AML-193 (cell line): ENCODE measurements at regions not wholly inside any gene's neighbourhood (a gene's known extent, or its start where the extent isn't known, plus 50 kb on each side); places are given as distances from the start of the nearest gene placed in this dataset.

Experiments used
- DNase-seq, 2 experiments: peaks; one replicate each; lab custom pipeline; 2025; lab: John Stamatoyannopoulos, UW

DNA sequence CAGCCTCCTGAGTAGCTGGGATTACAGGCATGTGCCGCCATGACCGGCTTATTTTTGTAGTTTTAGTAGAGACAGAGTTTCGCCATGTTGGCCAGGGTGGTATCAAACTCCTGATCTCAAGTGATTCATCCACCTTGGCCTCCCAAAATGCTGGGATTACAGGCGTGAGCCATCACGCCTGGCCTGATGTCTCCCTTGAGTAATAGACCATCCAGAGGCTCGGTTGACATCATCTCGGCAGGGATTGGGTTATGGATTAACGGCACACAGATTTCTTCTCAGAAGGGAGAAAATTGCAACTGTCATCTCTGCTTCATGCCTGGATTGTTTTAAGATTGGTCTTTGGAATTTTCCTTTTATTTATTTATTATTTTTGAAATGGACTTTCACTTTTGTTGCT lies 239.2 kb upstream of the LARGE1 start:
- DNase-seq: no peak

DNA sequence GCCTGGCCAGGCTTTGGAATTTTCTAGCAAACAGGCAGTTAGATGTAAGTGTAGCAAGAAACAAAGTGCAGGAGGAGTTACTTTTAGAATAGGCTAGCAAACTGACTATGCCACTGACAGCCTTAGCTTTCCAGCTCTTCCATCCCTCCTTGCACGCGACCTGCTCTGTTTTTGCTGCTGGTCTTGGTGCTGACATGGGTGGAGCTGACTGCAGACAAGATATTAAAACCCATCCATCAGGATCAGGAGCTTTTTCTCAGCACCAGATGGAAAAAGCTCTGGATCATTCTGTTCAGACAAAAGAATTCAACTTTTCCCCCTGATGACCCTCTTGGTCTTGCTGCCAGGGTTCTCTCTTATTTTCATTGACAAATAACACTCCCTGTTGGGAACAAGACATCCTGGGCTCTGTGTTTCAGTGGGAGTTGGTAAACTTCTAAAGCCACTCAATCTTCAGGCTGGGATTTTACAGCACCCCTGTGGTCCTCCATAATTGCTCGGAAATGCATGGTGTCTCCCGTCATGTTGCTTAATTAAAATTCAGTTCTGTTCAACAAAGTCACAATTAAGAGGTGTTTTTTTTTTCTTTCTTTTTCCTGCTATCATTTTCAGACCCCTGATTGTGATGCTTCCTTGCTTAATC lies 240.0 kb upstream of the LARGE1 start:
- no peak for DNase-seq

DNA sequence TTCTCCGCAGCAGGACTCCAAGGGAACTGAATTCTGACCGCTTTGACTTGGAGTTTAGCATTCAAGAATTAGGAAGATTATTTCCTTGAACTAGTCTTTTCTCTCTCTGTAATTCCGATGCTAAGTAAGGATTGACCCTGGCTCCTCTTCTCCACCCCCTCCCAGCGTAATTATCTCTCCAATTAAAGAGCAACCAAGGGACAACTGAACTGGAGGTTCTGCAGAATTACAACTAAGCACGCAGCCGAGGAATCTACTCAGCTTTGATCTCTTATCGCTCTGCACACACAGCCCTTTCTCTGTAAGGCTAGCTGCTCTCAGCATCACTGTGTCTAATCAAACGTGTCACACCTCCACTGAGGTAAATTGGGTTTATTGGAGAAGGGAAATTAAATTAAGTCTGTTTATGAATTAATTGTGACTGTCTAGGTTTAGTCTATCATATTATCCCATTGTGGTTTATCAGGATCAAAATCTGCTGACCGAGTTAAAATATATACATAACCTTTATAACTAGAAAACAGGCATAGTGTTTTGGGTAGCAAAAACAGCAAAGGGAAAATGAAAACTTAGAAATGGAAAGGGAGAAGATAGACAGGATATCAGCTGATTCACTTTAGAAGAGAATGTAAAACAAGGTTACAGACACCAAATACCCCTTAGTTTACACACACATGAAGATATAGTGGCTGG lies 241.3 kb upstream of the LARGE1 start:
- no peak for DNase-seq

DNA sequence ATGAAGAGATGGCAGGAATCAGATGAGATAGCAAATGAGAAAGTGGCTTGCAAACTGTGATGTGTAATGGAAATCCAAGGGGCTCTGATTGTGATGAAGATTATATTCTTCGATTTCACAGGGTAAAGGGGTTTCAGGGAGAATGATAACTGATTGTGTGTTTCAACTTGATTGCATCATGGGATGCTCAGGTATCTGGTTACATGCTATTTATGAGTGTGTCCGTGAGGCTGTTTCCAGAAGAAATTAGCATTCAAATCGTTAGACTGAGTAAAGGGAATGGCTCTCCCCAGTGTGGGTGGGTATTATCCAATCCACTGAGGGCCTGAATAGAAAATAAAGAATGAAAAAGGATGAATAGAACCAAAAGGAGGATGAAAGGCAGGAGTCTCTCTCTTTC lies 278.7 kb upstream of the LARGE1 start:
- DNase-seq: no peak

DNA sequence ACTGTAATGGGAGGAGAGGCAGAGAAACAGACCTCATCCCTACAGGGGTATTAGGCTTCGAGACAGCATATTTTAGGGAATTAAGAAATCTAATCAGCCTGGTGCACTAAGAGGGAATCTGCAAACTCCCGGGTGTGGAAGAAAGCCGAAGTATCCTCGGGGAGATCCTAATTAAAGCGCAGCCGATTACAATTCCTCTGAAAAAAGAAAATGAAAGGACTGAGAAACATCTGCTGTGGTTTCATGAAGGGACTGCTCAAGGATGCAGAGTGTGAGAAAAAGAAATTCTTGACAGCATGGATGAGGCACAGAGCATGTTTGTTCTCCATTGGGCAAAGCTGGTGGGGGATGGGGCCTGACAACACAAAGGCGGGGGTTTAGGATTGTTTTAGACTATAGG lies 290.0 kb upstream of the LARGE1 start:
- DNase-seq: no peak

DNA sequence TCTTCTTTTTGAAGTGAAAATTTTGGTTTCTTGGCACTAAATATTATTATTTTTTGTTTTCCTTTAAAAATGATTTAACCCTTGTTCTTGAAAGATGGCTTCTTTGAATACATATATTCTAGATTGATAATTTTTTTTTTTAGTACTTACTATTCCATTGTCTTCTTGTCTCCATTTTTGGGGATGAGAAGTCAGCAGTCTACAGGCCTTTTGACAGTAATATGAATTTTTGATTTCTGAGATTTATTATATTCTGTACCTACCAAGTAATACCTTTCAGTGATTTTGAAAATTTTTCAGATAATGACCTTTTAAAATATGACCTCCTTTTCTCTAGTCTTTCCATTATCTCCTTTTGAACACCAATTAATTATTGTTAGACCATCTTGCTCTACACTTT lies 294.1 kb upstream of the LARGE1 start:
- DNase-seq: no peak

DNA sequence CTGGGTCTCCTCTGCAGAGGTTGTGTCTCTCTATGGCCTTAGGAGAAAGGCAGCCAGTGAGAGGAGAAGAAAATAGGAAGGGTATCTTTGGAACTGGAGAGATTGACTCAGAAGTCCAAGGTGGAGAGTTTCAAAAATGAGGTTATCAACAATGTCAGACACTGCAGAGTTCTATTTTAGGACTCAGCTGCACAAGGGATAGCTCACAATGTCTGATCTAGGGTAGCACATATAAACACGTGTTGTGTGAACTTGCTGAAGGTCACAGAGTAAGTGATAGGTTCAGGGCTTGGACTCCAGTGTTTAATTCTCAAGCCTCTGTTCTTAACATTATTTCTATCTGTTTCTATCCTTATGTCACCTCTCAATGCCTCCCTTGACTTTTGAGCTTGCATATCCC lies 305.0 kb upstream of the LARGE1 start:
- DNase-seq: no peak

DNA sequence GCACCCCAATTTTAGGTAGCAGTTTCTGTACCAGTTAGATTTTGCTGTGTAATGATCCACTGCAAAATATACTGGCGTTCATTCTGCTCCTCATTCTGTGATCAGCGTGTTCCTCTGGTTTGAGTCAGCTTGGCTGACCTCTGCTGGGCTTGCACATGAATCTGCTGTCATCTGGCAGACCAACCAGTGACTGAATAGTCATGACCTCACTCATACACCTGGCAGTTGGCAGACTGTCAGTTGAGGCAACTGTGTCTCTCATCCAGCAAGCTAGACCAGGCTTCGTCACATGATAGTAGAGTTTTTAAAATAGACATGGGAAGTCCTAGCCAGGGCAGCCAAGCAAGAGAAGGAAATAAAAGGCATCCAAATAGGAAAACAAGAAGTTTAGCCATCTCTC lies 316.3 kb upstream of the LARGE1 start:
- DNase-seq: no peak

DNA sequence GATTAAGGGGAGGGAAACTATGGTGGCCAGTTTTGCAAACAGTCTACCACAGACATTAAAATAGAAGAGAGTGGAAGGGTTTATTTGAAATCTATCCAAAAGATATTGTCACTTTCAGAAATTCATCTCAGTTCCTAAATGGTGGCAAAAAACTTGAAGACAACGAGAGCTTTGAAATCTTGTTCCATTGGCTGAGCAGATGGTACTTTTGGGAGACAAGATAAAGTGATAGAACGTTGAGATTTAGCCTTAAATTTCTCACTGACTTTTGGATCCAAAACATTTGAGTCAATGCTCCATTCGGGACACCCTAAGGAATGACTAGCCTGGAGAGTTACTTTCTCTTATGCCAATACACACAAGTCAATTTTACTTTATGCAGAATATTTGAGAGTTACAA lies 319.1 kb upstream of the LARGE1 start:
- DNase-seq: no peak

DNA sequence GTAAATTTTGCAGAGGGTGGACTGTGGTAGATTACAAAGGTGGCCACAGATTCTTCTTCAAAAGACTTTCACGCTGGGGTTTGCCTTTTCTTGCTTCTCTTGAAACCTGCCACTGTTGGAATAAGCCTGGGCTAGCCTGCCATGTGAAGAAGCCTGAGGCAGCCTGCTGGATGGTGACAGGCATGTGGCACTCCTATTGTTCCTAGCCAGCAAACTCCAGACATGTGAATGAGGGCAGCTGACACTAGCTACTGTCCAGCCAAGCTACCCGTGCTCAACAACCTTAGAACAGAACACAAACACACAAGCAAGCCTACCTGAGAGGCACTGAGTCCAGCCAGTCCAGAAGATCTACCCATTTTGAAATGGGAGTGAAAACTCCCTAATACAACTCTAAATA lies 322.7 kb upstream of the LARGE1 start:
- no peak for DNase-seq

DNA sequence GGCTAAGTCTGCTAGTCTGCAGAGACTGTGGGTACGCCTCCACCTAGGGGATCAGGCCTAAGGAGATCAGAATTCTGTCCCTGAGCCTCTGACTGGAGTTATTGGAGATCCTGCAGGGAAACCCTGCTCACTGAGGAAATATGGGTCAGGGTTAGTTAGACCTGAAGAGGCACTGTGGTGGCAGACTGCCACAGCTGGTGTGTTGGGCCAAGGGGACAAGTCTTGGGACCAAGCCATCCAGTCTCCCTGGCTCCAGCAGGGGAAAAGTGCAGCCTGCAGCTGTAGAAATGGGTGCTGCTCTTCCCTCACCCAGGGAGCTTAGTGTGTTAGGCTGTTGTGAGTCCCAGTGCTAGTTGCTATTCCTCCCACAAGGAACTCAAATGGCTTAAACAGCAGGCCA lies 334.8 kb upstream of the LARGE1 start:
- no peak for DNase-seq

DNA sequence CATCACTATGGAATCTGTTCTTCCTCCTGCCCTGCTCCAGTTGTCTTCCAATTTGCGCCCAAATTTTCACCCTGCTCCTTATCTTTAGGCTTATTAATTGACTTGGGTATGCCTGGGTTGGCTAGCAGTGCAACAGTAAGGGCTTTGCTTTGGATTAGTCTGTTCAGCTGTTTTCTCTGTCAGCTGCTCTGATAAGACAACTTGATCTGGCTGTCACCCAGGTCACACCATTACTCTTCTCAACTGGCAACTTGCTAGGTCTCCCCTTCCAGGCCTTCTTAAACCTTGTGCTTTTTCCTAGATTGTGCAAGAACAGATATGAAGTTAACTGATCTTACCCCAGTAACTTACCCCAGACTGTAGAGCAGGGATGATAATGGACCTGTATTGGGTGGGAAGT lies 357.8 kb upstream of the LARGE1 start:
- DNase-seq: no peak

DNA sequence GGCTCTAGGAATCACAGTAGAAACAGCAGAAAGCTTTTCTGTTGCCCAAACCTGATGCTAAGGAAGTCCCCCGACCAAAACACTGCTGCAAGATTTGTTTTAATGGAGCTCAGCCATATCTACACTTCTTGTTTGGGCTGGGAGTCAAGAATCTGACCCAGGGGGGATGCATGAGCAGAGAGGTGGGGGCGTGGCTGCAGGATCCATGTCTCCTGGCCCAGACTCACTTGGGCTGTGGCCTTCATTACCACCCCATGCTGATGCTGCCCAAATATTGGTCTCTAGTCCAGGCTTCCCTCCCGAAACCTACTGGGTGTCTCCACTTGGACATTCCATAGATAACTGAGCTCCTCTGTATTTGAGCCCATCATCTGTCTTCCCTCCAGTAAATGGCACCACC lies 361.5 kb upstream of the LARGE1 start:
- DNase-seq: no peak

DNA sequence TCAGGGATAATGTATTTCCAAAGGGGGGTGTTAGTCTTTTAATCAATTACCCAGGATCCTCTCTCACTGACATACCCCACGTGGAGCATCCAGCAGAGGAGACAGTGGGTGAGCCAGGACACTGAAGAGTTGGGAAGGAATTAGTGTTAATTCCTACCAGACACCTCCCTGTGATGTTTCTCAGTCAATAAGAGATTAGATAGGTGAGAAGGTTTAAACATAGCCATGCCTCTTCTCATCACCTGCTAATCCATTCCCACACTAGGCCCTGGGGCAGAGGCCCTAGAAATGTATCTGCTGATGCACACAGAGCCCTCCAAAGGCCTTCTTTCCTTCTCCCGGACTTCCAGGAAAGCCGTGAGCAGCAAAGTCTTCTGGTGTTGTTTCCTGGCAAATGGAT lies 363.6 kb upstream of the LARGE1 start:
- no peak for DNase-seq

DNA sequence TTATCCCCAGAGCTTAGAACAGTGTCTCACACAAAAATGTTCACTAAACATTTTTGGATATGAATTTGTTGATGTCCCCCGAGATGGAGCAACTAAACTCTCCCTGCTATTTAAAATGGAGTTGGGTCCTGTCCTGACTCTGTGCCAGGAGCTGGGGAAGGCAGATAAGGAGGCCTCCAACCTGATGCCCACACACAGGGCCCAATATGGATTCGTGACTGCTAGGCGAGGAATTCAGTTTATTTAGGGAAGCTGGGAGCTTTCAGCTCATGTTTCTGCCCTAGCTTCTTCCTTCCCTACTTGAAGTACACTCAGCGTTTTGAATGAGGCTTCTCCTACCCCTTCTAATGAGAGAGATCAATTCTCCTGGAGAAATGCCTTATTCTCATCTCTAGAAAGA lies 373.0 kb upstream of the LARGE1 start:
- DNase-seq: no peak

DNA sequence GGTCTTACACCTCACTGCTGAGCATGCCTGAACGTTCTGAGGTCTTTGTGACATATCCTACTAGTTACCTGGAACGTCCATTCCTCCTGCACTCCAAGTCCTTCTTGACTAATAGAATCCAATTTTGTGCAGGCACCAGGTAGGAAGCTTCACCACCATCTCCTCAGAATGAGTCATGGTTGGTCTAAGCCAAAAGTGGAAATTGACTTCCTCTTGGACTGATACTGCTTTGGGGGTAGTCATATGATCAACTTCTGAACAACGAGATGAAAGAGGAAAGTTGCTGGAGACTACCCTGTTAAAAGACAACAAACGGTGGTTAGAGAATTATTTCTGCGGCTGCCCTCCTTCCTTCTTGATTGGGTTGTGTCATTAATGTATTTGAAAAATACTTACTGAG lies 374.2 kb upstream of the LARGE1 start:
- no peak for DNase-seq

DNA sequence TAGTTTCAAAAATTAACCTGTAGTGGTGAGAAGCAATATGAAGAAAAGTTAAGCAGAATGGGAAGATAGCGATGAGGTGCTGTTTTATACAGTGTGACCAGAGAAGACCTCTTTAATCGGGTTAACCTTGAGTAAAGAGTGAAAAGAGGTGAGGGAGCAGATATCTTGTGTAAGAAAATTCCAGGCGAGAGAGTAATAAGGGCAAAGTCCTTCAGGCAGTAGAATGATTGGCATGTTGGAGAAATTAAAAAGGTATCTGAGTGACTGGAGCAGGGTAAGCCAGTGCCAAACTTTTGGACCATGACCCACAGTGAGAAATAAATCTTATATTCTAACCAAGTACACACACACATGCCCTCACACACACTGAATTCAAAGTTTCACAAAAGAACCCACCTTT lies 374.7 kb upstream of the LARGE1 start:
- DNase-seq: no peak

DNA sequence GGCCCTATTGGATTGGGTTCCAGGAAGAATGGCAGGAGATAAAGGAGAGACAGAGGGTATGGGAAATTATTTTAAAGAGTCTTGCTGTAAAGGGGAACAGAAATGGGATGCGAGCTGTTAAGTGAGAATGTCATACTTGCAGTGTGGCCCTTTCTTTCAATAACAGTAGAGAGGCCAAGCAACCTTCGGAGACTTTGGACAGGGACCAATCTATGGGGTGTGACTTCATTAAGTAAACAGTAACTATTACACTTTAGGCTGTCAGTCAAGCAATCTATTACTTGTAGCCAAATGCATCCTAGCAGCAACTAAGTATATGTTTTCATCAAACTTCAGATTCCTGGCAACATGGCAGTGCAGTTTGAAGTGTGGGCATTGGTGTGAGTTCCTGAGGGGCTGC lies 376.2 kb upstream of the LARGE1 start:
- DNase-seq: no peak

DNA sequence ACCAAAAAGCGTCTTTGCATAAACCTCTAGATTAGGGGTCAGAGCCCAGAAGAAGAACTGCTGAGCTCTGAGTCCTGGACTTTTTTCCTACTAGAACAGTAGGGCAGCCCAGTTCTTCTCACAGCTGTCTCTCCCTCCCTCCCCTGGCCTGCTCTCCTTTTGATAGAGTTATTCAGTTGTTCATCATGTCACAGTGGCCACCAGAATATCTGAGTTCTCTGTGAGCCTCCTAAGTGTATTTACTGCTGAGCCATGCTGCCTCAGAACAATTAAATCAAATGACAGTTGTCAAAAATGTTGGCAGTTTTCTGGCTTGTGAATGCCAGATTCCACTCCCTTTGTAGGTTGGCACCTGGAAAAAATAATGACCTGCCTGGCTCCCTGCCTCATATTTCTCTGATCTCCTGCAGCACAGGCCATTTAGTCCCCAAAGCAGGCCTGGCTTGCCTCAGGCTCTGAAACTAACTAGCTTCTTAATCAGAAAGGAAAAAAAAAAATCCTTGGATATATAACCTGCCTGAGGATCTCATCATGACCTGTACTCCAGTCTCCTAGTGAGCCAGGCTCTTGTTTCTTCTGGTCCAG lies 377.4 kb upstream of the LARGE1 start:
- no peak for DNase-seq

DNA sequence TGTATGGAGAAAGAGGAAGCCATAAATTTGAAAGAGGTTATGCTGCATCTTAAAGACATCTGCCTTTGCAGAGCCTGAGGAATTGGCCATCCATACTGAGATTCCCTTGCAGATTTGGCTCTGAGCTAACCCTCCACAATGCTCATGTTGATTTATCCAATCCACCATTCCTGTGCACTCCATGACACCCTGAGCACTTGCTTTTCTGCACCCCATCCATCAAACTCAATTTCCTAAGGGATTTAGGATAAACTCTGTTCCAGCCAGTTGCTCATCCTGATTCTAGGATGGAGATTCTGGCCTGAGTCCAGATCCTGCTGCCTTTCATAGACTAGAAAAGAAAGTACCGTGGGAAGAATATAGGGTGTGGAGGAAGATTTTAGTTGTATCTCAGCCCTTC lies 379.2 kb upstream of the LARGE1 start:
- DNase-seq: no peak

DNA sequence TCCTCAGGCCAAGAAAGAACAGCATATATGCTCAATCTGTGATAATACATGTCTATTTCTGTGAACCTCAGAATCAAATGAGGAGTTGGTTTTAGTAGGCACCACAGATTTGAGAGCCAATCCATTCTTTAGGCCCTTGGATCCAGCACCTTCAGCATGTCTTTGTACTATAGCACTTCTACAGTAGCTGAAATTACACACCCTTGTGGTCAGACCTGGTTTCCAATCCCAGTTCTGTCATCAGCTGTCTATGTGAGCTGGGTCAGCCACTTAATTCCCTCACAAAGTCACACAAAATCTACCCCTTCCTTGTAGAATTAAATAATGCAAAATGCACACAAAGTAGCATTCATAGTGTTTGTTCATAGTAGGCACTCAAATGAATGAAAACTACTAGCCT lies 381.3 kb upstream of the LARGE1 start:
- no peak for DNase-seq

DNA sequence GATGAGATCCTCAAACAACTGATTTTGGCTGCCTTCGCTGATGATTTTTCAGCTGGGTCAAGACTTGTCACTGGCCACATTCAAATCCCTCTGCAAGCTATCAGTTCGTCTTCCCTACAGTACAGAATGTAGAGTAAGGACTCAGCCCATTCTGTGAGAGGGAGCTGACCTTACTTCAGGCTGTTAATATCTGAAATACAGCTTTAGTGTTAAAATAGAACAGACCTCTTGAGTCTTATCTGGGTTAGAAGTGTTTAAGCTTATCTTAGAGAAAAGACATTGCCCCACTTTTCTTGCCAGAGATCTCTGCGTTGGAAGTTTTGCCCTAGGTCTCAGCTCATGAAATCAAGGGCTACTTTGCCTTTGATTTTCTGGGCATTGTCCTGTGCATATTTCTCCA lies 383.4 kb upstream of the LARGE1 start:
- no peak for DNase-seq

DNA sequence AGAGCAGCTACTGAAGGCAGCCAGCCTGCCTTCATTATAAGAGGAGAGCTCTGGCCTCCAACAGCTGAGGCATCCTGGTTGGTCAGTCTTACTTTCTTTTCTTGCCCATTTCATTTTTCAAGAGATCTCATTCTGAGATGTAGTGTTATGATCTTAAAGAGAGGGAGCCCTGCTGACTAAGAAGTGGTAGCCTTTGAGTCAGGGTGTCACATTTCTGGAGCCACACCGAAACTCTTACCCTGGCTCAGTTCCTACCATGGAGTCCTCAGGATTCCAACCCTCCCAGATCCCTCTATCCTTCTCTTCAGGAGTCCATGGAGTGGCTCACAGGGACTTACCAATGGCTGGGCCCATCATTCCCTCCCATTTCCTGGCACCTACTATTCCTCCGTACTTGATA lies 386.1 kb upstream of the LARGE1 start:
- DNase-seq: no peak

DNA sequence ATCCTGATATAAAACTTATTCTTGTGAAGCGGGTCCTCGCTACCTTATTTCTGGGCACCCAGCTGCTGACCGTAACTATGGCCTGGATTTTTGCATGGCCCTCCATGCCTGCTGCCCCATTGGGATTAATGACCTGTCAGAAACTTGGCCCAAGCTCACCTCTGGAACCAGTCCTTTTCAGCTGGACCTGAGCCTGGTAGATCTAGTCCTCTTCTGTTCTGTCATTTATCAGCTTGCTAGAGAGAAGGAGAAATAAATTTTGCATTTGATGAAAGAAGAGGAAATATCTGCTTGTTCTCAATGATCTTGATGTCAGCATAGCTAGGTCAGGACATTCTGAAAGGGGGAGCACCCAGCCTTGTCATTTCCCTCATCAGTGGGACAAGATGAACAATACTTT lies 387.8 kb upstream of the LARGE1 start:
- no peak for DNase-seq
